CD1c-positive myeloid dendritic cell (primary cell): ENCODE measurements at regions not wholly inside any gene's neighbourhood (a gene's known extent, or its start where the extent isn't known, plus 50 kb on each side); places are given as distances from the start of the nearest gene placed in this dataset.
"Not testable (repeated sequence)": the region's sequence is repeated elsewhere in the genome, so short reads cannot be mapped to it uniquely, and the experiment has no call there.

ENCODE experiments used
- DNase-seq: peaks from one replicate; pipeline ENCODE4 v3.0.0-alpha.2; 2016; ENCODE audit errors: extremely low spot score

DNA sequence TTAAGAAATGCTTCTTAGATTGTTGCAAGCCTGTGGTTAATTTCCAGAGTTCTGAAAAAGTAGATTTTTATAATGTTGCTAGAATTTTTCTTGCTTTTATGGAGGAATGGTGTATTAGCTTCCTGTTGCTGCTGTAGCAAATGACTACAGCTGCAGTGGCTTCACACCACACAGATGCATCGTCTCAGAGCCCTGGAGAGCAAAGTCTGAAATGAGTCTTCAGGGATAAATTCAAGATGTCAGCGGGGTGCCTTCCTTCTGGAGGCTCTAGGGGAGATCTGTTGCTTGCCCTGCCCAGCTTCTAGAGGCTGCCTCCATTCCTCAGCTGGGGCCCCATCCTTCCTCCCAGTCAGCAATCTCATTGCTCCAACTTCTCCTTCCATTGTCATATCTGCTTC lies 187.8 kb downstream of the ZNF516 start:
- no peak for DNase-seq

DNA sequence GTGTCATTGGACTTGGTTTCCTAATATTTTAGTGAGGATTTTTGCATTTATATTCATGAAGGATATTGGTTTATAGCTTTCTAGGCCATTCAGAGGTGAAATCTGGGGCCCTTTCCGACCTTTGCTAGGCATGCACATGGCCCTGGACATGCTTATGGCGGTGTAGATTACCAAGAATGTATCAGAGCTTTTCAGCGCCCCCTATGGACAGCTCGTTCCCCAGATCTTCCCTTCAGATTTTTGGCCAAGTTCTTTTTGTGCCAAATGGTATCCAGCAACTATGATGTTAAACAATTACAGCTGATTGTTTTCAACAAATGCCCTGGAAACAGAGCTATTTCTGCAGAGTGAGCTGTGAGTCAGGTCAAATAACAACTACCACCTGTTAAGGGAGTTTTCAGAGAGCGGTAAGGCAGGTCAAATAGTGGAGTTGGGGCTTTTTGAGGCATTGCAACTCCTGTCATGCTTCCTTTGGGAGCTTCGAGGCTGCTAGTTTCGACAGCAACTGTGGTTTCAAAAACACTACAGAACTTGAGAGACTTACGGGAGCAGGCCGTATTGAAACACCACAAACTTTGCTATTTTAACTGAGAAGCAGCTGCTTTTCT lies 188.3 kb downstream of the ZNF516 start:
- no peak for DNase-seq

DNA sequence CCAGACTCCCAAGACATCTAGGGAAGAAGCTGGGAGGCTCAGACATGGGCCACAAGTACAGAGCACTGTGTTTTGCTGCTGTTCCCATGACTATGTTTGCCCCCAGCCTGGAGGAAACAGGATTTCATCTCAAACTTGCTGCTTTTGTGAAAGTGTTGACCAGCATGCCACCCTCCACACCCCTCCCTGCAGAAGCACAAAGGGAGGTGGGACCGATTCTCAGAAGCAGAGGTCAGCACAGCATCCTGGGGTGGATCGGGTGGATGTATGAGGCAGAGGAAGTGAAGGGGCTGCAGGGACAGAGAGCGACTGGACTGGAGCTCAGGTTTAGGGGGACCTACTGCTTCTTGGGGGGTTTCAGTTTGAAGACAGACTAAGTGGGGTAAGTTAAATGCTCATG lies 209.2 kb downstream of the ZNF516 start:
- DNase-seq = no peak

DNA sequence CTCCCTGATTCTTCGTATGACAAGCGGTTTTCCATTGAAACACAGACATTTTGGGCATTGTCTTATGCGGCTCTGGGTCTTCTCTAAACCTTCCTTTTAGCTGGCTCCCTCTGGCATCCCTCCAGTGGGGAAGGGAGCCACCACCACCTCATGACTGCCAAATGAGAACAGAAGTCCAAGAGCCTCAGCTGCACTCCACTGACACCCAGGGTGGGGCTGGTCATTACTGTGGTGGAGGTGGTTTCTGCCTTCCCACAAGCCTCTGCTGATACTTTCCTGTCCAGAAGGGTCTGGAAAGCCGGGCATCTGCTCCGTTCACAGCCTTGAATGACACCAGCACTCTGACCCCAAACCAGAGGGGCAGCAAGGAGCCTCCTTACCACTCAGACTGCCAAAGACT lies 213.5 kb downstream of the ZNF516 start:
- no peak for DNase-seq

DNA sequence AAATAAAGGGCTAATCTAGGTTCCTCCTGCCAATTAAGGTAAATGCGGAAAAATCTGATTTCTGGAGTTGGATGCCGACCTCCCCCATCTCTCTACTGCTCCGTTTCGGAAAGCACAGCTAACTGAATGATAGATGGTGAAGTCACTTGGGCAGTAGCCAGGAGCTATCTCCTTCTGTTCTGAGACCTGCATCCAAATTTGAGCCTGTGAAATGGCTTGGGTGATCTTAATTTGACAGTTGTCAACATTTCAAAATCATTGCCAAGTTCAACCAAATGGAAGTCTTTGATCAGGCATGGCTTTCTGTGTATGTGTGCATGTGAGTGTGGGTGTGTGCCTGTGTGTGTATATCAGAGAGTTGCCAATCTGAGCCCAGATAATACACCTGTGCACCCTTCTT lies 217.2 kb downstream of the ZNF516 start:
- DNase-seq = no peak

DNA sequence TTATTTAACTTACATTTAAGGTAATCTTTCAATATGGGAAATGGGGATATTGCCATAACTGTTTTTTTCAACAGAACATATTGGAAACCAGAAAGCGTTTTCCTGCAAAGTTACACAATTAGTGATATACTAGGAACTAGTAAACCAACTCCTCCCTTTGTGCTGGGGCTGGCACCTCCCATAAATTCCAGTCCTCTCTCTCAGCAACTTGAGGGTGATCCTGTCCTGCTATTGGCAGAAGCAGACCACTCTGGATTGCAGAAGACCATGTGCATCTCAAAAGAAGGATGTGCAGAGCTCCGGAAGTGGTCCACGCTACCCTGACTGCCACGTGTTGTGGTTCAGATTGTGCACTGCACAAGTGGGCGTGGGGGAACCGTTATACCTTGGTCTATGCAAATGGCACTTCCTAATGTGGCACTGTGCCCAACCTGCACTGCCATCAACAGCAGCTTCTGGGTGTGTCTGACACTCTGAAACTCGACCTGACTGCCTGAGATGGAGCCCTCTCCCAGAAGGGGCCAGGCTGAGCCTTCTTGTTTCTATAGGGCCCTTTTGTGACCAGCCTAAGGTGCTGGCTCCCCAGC lies 219.2 kb downstream of the ZNF516 start:
- DNase-seq = no peak

DNA sequence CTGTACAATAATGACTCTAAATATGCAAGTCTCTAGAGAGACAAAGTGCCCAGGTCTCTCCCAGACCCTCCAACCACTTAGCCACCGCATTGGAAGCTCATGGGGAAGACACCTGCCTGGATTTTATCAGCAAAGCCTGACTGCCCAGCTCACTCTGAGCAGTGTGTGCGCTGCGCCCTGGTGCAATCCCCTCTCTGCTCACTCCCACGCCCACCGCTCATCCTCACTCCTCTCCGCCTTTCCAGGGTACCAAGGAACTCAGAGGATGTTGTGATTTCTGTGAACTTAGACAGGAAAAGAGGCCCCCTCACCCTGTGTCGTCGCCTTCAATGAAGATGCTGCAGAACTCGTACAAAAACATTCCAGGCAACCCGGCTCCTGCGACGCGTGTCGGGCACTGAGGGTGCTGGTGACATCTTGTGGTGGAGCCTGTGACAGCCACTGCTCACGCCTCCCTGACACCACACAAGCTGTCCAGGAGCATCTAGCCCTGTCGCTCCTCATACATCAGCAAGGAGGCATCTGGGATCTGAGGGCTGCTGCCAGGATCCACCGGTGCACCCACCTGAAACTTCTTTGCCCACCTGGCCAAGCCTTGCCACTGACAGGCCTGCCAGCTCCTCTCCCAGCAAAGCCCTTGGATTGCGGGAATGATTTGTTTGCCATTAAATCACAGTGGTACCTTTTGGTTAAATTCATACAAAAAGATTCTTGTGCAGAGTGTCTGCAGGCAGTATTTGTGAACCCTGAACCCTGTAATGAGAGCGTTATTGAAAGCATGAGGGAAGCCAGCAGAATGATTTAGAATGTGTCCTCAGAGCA lies 220.4 kb downstream of the ZNF516 start:
- no peak for DNase-seq

DNA sequence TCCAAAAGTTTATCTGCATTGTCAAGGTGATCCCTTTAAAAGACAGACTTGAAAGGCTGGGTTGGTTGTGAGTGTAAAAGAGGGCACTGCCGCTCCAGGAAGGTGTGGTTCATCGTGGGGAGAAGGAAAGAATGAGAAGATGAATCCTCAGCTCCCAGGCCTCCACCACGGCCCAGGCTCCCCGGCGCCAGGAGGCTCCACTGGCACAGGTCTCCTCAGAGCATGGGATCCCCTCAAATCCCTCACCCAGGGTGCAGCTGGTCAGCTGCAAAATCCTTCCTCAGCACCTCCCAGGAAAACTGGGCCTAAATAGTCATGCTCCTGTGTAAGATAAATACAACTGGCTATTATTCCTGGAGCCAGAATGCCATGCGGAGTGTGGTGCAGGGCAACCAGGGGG lies 221.1 kb downstream of the ZNF516 start:
- no peak for DNase-seq

DNA sequence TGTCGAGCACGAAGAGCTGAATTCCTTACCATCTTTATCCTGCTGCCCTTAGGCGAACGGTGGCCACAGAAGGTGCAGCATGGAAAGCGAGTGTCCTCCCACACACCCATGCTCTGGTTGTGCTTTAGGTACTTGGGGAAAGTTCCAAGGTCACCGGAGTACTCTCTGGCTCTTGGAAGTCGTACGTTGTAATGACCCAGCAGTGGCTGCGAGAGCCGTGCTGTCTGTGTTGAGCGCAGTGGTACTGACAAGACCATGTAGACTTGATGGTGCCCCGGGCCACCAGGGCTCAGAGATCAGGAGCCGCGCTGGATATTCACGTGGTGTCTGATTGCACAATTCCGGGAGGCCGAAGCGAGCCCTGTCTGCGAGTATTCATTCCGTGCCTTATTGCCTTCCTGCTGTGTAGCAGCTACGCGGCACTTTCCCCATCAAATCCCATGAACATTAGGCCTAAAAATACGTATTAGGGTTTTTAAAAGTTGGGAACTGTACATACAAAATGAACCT lies 222.0 kb downstream of the ZNF516 start:
- DNase-seq = no peak

DNA sequence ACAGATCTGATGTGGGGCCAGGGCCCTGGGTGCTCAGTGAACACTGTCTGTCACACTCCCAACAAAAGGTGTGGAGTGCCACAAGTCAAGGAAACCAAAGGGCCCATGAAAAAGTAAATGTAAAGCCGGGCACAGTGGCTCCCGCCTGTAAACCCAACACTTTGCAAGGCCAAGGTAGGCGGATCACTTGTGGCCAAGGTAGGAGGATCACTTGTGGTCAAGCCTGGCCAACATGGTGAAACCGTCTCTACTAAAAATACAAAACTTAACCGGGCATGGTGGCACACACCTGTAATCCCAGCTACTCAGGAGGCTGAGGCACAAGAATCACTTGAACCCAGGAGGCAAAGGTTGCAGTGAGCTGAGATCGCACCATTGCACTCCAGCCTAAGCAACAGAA lies 227.6 kb downstream of the ZNF516 start:
- not testable (repeated sequence) for DNase-seq

DNA sequence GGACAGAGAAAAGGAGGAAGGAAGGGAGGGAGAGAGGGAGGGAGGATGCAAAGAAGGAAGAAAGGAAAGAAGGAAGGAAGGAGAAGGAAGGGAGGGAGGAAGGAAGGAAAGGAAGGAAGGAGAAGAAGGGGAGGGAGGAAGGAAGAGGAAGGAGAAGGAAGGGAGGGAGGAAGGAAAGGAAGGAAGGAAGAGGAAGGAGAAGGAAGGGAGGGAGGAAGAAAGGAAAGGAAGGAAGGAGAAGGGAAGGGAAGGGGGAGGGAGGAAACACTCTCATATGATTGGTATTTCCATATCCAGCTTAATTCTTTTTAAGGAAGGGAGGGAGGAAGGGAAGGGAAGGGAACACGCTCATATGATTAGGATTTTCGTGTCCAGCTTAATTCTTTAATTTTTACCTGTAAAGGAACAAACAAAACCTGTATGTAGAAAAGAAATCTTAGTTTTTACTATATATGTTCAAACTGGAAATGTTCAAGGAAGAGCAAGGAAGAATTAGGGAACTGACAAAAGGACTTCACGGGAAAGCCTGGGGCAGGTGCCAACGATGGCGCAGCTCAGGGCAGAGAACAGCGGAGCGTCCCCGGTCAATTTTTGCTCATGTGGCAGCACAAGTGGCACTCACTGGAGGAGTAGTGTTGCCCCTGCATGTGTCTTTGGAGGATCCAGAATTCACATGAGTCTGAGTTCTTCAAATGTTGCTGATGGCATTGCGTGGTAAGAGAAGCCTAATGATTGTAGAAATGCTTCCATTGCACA lies 228.6 kb downstream of the ZNF516 start:
- no peak for DNase-seq

DNA sequence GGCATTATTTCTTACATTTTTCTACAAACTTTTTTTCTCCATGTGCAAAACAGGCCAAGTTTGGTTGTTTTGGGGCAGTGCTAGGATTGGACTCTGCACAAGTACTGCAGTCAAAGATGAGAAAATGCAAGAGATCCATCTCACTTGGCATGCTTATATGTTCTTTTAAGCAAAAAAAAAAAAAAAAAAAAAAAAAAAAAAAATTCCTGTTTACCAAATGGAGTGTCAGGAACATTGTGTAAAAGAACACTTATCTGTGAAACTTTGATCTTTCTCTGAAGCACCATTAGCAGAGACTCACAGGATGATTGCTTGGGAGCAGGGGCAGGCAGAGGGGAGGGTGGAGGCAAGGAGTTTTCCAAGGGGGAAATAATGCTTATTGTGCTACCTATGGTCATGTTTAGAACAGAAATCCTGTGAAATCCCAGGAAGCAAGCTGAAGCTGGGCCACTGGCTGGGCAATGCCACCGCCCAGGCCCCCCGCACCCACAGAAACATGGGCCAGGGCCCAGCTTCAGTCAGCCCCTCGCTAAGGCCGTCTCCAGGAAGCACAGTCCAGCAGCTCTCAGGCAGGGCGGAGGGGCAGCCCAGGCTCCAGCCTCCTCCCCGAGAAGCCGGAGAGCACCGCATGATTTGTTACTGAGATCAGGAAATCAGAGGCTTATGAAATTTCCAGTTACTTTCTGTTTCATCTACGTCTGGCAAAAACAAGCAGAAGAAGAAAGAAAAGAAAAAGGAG lies 229.4 kb downstream of the ZNF516 start:
- DNase-seq = no peak

DNA sequence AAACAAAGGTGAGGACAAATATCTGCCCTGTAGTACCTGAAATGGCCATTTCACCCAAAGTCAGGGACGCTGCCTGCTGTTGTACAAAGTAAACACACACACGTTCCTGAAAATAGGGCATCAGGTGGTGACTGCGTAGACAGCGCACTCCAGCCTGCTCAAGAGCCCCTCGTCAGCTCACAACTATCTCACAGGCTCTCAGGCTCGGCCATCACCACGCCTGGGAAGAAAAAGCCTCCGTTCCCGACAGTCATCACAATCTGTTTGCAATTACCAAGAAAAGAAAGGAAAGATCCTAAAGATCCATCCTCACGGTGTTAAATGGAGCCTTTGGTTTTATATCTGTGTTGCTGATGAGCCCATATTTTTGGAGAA lies 230.2 kb downstream of the ZNF516 start:
- DNase-seq = no peak

DNA sequence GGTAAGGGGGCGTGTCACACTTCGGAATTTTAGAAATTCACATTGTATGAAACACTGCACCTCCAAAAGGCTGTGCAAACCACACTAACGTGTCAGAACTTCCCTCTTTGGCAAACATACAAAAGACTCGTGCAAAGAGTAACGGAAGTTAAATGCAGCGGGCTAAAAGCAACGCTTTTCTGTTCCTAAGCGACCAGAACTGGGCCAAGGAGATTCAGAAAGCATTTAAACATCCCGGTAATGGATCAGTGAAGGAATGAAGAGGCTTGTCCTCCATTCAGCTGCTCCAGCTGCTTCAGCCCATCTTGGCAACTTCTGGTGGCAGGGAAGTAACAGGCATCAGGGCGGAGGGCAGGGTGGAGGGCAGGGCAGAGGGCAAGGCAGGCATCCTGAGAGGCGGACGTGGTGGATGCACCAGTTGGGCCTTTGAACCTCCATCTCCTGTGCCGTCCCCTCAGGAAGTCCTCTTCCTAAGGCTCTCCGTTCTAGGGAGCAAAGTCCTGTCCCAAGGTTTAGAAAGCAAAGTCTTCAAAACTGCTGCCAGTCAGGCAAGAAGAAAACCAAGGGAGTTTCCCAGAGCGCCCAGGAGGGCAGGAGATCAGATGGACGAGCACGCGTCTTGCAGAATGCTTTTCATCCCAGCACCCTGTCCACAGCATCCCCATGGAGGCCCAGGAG lies 230.7 kb downstream of the ZNF516 start:
- DNase-seq = no peak

DNA sequence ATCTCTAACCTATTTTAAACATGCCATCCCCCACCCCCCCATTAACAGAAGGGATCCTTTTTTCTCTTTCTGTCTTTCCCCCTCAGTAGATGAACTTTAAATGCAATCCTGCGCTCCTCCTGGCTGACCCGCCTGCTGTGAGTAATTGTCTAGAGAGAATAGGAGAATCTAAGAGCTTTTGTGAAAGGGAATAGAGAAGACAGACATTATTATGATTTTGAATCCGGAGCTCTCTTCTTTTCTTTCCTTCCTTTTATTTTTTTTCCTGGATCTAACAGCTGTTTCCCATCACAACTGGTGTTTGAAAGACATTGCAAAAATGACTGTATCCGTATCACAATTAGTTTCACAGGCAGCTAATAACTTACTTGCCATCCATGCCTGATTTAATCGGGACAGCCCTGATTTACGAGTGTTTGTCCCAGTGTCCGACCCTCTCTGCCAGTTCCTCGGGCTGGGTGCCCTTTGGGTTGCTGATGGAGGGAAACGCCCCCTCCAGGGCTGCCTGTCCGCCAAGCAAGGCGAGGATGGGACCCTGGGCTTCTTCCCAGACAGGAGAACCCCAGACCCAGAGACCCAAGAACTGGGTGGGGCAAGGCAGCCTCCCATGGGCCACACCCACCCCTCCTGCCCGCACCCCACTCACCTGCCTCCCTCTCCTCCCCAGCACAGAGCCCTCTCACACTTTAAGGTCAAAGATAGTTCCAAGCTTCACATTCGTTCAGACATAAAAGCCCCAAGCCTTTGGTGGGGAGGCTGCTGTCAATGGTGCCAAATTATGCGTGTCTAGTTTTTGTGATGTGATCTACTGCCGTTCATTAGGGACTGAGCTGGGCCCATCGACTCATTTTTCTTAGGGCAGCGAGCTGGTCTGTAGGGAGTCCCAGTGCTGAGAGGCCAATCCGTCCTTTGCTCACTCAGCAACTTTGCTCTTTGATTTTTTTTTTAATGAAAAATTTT lies 231.7 kb downstream of the ZNF516 start:
- no peak for DNase-seq

DNA sequence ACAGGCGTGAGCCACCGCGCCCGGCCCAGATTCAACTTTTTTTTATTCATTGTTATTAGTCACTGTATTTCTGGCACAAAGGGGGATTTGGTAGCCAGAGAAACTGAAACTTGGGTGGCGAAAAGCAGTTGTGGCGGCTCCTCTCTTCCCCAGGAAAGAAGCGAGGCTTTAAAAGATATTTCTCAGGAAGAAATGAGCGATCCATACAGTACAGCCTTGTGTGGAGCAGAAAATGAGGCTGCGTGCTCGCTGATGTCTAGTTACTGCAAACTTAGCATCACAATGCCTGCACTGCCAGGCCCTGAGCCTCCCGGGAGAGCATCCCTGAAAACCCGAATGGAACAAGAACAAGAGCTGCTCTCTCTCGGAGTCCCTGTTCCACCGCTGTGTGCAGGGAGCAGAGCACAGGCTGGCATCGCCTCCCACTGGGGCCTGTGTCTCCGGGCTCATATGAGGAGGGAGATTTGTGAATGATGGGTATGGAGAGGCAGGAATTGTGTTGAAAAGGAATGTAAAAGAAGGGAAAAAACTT lies 234.0 kb downstream of the ZNF516 start:
- no peak for DNase-seq

DNA sequence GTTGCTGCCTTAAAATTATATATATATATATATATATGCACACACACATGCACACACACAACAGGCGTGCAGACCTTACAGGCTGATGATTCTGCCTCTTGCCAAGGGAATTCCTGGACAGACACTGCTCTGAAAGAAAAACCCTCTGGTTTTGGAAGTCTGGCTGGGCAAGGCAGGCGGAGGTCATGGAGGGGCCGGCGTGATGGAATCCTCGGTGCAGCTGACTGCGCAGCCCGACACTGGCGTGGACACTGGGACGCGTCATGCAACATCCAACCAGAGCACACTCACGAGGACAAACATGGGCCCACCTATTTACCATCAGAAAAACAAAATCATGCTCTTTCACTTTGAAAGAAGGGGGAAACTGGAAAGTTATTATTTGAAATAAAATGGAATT lies 235.3 kb downstream of the ZNF516 start:
- no peak for DNase-seq

DNA sequence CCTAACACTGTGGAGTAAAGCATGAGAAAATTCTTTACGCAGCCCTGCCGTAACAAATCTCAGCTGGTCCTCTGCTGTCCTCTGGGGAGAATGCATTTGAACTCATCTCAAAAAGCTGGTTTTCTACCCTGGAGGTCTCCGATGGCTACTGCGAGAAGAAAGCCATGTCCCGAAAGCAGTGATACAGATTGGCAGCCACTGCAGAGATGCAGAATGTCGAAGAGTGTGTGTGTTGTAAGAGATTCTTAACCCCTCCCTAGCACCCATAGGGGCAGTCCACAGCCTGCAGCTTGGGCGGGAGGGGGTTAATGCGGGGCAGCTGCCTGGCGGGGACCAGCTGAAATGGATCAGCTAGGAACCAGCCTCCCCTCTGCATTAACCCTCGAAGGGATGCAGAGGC lies 235.9 kb downstream of the ZNF516 start:
- no peak for DNase-seq

DNA sequence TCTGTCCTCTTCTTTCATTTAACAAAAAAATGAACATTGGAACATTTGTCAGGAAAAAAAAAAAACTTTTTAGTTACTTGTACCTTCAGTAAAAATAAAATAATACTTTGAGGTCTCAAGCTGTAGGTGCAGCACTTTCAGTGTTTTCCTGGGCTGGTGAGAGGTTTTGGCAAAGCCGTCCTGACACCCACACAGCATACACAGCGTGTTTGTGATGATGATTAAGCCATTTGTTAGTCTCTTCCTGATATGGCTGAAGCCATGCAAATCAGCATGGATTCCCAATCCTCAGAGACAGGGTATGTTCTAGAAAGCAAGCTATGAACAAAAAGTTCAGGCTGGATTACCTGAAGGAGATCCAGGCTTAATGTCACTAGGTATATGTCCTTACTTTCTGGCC lies 236.8 kb downstream of the ZNF516 start:
- no peak for DNase-seq
